NB4 (cell line): ENCODE measurements at regions not wholly inside any gene's neighbourhood (a gene's known extent, or its start where the extent isn't known, plus 50 kb on each side); places are given as distances from the start of the nearest gene placed in this dataset.
"Not testable (repeated sequence)": the region's sequence is repeated elsewhere in the genome, so short reads cannot be mapped to it uniquely, and the experiment has no call there.

ENCODE experiments used
- DNase-seq: peaks from one replicate; pipeline ENCODE4 v3.0.0; 2010; ENCODE audit warnings: low read depth
- H3K4me3 ChIP-seq: one replicate; pipeline ENCODE4 v1.5.1; 2011; ENCODE audit warnings: mild to moderate bottlenecking, low read depth, low read length, moderate library complexity

DNA sequence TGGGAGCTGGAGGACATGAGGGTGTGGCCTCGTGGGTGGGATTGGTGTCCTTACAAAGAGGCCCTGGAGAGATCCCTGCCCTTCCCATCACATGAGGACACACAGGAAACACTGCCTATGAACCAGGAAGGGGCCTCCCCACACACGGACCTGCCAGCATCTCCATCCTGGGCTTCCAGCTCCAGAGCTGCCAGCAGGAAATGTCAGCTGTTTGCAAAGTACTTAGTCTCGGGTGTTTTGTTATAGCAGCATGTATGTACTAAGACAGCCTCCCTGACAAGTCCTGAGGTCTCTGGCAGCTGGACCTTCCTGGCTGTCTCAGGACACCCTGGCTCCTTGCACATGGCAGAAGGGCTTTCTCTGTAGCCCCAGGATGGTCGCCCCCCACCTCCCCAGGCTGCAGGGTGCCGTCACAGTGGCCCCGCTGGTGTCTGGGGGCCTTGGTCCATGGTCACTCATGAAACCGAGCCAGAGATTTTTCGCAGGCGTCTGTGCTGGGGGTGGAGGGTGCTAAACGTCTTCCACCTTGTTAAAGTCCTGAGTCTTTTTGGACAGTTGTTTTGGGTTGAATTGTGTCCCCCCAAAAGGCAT, 157.0 kb upstream of the ZNF469 start:
- H3K4me3 ChIP-seq, DNase-seq: not testable (repeated sequence)

DNA sequence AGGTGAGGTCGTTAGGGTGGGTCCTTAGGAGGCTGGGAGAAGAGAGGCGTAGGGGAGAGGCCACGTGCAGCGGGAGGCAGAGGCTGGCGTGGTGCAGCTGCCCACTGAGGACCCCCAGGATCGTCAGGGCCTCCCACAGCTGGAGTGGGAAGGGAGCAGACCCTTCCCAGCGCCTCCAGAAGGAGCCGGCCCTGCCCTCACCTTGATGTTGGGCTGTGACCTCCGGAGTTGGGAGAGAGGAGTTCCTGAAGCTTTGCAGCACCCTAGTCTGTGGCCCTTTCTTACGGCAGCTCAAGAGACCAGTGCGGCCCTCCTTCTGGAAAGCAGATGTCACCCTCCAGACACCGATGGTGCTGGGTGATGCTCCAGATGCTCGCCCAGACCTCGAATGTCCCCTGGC, 156.5 kb upstream of the ZNF469 start:
- H3K4me3 ChIP-seq, DNase-seq: not testable (repeated sequence)

DNA sequence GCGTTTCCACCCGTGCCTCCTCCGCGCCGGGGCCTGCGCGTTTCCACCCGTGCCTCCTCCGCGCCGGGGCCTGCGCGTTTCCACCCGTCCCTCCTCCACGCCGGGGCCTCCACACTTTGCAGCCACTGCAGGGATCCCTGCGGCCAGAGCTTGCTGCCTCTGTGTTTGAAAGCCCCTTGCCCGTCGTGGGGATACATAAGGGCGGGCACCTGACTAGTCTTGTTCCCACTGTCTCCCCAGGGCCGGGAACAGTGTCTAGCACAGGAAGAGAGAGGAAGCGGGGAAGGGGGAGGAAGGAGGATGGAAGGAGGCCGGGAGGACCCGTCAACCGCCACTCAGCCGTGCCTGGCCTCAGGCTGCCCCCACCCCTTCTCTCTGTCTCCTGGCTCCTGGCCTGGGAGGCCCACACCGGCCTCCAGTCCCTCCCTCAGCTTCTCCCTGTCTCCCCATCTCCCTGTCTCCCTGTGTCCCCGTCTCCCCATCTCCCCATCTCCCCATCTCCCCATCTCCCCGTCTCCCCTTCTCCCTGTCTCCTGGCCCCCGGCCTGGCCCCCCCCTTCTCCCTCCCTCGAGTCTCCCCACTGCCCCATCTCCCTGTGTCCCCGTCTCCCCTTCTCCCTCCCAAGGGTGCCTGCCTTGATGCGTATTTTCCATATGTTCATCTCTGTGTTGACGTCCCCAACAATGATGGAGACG, 155.6 kb upstream of the ZNF469 start:
- not testable (repeated sequence) for DNase-seq, H3K4me3 ChIP-seq

- H3K4me3 ChIP-seq, DNase-seq: not testable (repeated sequence)
Measured at GRCh38 chr16:88227722-88228482, 154.9 kb upstream of the ZNF469 start.

DNA sequence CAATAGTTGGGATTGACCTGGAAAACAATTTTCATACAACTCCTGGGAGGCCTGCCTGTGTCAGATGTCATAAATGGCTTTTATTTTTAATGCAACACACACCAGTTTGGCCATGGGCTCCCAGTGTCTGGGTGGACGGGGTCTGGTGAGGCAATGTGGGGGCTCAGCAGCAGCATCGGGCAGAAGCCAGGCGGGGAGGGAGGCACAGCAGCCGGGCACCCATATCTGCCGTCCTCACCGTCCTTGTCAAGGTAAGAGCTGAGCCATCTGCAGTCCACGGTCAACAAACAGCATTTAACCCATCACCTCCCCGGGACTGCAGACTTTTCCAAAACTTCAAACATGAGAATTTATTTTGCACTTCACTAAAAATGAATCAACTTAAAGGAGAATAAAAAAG, 154.0 kb upstream of the ZNF469 start:
- H3K4me3 ChIP-seq, DNase-seq: not testable (repeated sequence)

DNA sequence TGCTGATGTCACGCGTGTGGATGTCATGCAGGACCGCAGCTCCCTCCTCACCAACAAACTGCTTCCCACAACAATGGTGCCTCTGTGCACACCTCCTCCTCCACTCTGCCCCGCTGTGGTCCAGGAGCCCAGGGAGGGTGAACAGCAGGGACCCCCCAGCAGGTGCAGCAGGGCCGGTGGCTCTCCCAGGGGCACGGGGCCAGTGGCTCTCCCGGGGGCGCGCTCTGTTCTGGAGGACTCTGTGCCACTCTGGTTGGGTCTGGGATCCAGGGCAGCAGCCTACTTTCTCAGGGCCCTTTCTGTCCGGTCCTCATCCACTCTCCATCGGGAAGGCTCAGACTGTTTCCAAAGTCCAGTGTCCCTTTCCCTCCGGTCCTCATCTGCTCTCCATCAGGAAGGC, 153.0 kb upstream of the ZNF469 start:
- DNase-seq, result not testable (repeated sequence)

DNA sequence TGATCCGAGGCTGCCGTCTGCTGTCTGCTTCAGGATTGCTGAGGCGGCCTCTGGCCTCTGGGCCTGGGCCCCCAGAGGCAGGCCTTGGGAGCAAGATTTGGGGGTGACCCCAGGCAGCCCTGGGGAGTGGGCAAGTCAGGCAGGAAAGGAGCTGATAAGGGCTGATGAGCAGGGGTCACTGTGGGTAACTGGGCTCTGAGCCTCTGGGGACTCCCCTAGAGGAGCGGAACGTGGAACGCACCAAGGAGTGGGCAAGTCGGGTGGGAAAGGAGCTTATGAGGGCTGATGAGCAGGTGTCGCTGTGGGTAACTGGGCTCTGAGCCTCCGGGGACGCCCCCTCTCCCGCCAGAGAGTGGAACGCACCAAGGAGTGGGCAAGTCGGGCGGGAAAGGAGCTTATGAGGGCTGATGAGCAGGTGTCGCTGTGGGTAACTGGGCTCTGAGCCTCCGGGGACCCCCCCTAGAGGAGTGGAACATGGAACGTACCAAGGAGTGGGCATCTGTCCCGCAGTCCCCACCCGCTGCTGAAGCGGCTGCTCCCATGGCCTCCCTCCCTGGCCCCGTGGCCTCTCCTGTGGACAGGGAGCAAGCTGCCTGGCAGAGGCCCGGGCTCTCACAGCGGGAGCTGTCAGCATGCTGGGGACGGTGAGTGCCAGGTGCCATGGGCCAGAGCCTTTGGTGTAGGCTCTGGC, 152.3 kb upstream of the ZNF469 start:
- not testable (repeated sequence) for DNase-seq, H3K4me3 ChIP-seq

More for the DNA sequence above, 153.0 kb upstream of the ZNF469 start:
- H3K4me3 ChIP-seq, result not testable (repeated sequence)

GRCh38 chr16:88230967-88231615, 151.7 kb upstream of the ZNF469 start:
- DNase-seq, H3K4me3 ChIP-seq: not testable (repeated sequence)

GRCh38 chr16:88231839-88232238, 150.9 kb upstream of the ZNF469 start:
- not testable (repeated sequence) for DNase-seq, H3K4me3 ChIP-seq

DNA sequence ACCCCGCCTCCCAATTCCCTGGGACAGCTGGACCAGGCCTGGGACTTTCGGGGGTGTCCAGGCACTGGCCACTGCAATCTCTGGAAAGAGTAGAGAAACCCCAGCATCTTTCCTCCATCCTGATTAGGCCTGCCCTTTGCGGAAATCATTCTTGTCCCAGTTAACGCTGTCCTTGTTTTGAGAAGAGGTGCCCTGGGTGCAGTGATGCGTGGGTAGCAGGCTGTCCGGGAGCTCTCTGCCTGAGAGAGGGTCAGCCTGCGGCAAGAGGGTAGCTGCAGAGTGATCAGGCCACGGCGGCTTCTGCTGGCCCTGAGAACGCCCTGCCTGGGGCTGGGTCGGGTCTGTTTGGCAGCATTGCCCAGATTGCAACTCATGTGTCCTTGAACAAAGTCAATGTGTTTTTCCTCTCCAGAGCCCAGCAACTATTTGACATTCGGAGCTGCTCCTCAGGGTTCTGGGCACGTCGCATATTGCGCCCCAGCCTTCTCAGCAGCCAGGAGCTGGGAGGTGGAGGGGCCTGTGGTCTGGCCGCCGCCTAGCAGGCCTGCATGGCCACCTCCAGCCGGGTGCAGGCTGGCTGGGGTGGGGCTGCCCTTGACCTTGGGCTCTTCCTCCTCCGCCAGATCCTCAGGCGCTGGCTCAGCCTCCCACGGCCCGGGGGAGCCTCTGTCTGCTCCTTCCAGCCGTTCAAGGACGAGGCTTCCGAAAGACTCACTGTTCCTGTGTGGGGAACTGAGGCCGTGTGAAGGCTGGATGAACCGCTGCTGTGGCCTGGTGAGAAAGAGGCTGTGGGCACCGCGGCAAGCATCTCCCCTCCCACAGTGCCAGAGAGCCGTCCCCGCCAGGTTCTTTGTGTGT, 150.1 kb upstream of the ZNF469 start:
- DNase-seq, result peak; percentile 12
- not testable (repeated sequence) for H3K4me3 ChIP-seq

GRCh38 chr16:88233621-88234420, 148.9 kb upstream of the ZNF469 start:
- not testable (repeated sequence) for H3K4me3 ChIP-seq, DNase-seq

DNA sequence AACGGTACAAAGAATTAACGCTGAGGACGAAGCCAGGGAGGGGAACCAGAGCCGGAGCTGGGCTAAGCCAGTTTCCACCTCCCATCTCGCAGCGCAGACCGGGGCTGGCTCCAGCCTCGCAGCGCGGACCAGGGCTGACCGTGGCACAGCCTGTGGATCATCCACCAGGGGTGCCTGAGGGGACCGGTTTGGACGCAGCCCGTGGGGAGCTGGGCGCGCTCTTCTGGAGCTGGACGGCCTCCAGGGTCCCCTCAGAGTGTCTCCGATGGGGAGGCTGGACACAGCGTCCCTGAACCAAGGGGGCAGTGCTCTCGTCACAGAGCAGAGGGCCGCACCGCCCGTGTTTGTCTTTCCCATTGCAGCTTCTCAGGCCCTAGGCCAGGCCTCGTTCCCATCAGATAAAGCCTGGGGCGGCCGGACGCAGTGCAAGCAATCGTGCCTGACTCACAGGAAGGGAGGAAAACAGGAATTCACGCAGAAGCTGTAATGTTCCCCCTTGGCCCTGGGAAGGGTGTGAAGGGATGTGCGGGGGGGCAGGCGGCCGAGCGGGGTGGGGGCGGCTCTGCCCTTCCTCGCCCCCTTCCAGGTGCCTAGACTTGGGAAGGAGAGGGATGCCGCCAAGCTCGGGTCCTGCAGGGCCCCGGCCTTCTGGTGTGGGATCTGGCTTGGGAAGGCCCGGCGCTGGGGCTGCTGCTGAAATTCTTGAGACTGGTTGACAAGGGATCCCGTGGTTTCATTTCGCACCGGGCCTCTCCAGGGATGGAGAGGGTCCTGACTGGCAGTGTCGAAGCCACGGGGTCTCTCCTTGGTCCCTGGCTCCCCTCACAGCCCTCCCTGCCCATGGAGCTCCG, 148.1 kb upstream of the ZNF469 start:
- not testable (repeated sequence) for H3K4me3 ChIP-seq, DNase-seq

DNA sequence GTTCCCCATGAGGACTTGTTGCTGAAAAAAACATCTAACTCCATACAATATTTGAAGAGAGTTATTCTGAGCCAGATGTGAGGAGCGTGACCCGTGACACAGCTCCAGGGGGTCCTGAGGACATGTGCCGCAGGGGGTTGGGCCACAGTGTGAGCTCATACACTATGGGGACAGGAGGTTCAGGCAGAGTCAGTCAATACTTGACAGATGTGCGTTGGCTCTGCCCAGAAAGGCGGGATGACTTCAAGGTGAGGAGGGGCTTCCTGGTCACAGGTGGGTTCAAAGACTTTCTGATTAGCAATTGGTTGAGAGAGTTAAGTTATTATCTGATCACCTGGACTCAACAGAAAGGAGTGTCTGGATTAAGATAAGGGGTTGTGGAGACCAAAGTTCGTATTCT, 147.1 kb upstream of the ZNF469 start:
- H3K4me3 ChIP-seq, DNase-seq: not testable (repeated sequence)

DNA sequence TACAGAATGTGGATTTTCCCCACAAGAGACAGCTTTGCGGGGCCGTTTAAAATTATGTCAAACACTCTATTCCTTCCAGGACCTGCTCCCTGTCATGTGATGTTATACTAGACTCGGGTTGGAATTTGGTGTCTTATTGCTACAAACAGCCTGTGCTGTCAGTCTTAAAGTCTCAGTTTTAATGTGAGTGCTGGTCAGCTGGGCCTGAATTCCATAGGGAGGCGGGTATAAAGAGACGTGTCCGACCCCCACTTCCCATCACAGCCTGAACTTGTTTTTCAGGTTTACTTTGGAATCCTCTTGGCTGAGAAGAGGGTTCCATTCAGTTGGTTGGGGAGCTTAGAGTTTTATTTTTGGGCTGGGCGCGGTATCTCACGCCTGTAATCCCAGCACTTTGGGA, 146.5 kb upstream of the ZNF469 start:
- H3K4me3 ChIP-seq, DNase-seq: not testable (repeated sequence)

- H3K4me3 ChIP-seq, DNase-seq: not testable (repeated sequence)
Measured at GRCh38 chr16:88237314-88237713, 145.4 kb upstream of the ZNF469 start.

DNA sequence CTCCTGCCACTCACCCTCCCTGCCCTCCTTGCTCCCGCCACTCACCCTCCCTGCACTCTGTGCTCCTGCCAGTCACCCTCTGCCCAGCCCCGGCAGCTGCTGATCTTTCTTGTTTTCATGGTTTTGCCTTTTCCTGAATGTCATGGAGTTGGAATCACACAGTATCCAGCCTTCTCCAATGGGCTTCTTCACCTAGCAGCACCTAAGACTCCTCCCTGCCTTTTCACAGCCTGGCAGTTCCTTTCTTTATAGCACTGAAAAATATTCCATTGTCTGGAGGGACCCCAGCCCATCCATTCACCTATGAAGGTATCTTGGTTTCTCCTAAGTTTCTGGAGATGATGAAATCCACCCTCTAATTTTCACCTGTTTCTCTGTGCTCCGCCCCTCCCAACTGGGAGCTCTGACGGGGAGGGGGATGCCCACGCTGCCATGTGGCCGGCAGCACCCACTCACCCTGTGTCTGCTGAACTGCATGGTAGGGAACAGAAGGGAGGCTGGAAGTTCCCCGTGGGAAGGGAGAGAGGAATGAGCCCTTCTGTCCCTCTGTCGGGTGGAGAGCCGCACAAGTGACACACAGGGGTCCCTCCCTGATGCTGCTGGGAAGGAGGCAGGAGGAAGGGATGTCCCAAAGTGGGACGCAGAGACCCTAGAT, 144.9 kb upstream of the ZNF469 start:
- not testable (repeated sequence) for DNase-seq

More for the DNA sequence above, 144.9 kb upstream of the ZNF469 start:
- not testable (repeated sequence) for H3K4me3 ChIP-seq
